ENCODE measurements at regions not wholly inside any gene's neighbourhood (a gene's known extent, or its start where the extent isn't known, plus 50 kb on each side); places are given as distances from the start of the nearest gene placed in this dataset.

GRCh38 chr20:24364482-24364881, 104.9 kb upstream of the SYNDIG1 start:
- ChIA-PET CTCF (no interaction called here), POLR2A (interaction anchor here (0.7 kb wide), 1 partner anchor 89 kb away, joined by 3 read pairs; no protein-coding TSS in a partner anchor)
- no peak overlapping the region for H3K4me3 ChIP-seq (ENCODE audit: low read depth, low read length)
- H3K27ac ChIP-seq (ENCODE audit: low read depth, low read length), result no peak overlapping the region
- H3K27me3 ChIP-seq (ENCODE audit: control insufficient read depth, insufficient read depth, low read length), result no peaks in the 10 kb centered on the region
- no peak for TF ChIP-seq CTCF (IDR thresholded peaks at IDR 0.05; ENCODE audit: low read depth, low read length)
- no peak for DNase-seq (ENCODE audit: low read depth, low spot score)
- peaks cover 7% of the 10 kb centered on the region; the same call in 1 of the 2 replicates for H3K9me3 ChIP-seq (ENCODE audit: control insufficient read depth, insufficient read depth, low read length)

- ChIA-PET POLR2A (no interaction called here), CTCF (no interaction called here)
- no peak for TF ChIP-seq CTCF (IDR thresholded peaks at IDR 0.05; ENCODE audit: low read depth, low read length)
- no peak for DNase-seq (ENCODE audit: low read depth, low spot score)
- Histone ChIP-seq H3K9me3 (ENCODE audit: control insufficient read depth, insufficient read depth, low read length) (peaks cover 7% of the 10 kb centered on the region; the same call in 1 of the 2 replicates), H3K27ac (ENCODE audit: low read depth, low read length) (no peak overlapping the region), H3K4me3 (ENCODE audit: low read depth, low read length) (no peak overlapping the region), H3K27me3 (ENCODE audit: control insufficient read depth, insufficient read depth, low read length) (no peaks in the 10 kb centered on the region)
These were observed 106.4 kb upstream of the SYNDIG1 start for GRCh38 chr20:24363031-24363430.

GRCh38 chr20:24362080-24362479, 107.3 kb upstream of the SYNDIG1 start:
- H3K4me3 ChIP-seq (ENCODE audit: low read depth, low read length), result no peak overlapping the region
- TF ChIP-seq CTCF (IDR thresholded peaks at IDR 0.05; ENCODE audit: low read depth, low read length), result no peak
- no peak overlapping the region for H3K27ac ChIP-seq (ENCODE audit: low read depth, low read length)
- CTCF ChIA-PET, result no interaction called here
- POLR2A ChIA-PET, result no interaction called here
- H3K27me3 ChIP-seq (ENCODE audit: control insufficient read depth, insufficient read depth, low read length), result no peaks in the 10 kb centered on the region
- no peak for DNase-seq (ENCODE audit: low read depth, low spot score)
- peaks cover 7% of the 10 kb centered on the region; the same call in 1 of the 2 replicates for H3K9me3 ChIP-seq (ENCODE audit: control insufficient read depth, insufficient read depth, low read length)

GRCh38 chr20:24361541-24361940, 107.9 kb upstream of the SYNDIG1 start:
- no peak for DNase-seq (ENCODE audit: low read depth, low spot score)
- ChIA-PET POLR2A (no interaction called here), CTCF (no interaction called here)
- H3K27me3 ChIP-seq (ENCODE audit: control insufficient read depth, insufficient read depth, low read length), result no peaks in the 10 kb centered on the region
- no peak for TF ChIP-seq CTCF (IDR thresholded peaks at IDR 0.05; ENCODE audit: low read depth, low read length)
- no peak overlapping the region for H3K27ac ChIP-seq (ENCODE audit: low read depth, low read length)
- no peak overlapping the region for H3K4me3 ChIP-seq (ENCODE audit: low read depth, low read length)
- peaks cover 7% of the 10 kb centered on the region; the same call in 1 of the 2 replicates for H3K9me3 ChIP-seq (ENCODE audit: control insufficient read depth, insufficient read depth, low read length)

- ChIA-PET POLR2A (no interaction called here), CTCF (interaction anchor here (0.6 kb wide), 1 partner anchor 9 kb away, joined by 6 read pairs; no protein-coding TSS in a partner anchor)
- no peak for DNase-seq (ENCODE audit: low read depth, low spot score)
- no peak overlapping the region for H3K27ac ChIP-seq (ENCODE audit: low read depth, low read length)
- no peak overlapping the region for H3K4me3 ChIP-seq (ENCODE audit: low read depth, low read length)
- TF ChIP-seq CTCF (IDR thresholded peaks at IDR 0.05; ENCODE audit: low read depth, low read length), result no peak
- H3K27me3 ChIP-seq (ENCODE audit: control insufficient read depth, insufficient read depth, low read length), result no peaks in the 10 kb centered on the region
- H3K9me3 ChIP-seq (ENCODE audit: control insufficient read depth, insufficient read depth, low read length), result peaks cover 7% of the 10 kb centered on the region; the same call in 1 of the 2 replicates
These were observed 108.9 kb upstream of the SYNDIG1 start for GRCh38 chr20:24360531-24360930.
